Keratinocyte (primary cell): ENCODE measurements at regions not wholly inside any gene's neighbourhood (a gene's known extent, or its start where the extent isn't known, plus 50 kb on each side); places are given as distances from the start of the nearest gene placed in this dataset.

Experiments used
- EZH2 ChIP-seq: IDR thresholded peaks from one replicate; pipeline ENCODE4 v1.6.1; 2012; ENCODE audit warnings: inconsistent platforms, mild to moderate bottlenecking, low read length, moderate library complexity
- TF ChIP-seq, protein P1 (sequence below), 3 experiments: IDR thresholded peaks in 1 of 3; conservative IDR thresholded peaks in 1 of 3; optimal IDR thresholded peaks in 1 of 3; 2 replicates in 2 of 3; 3 replicates in 1 of 3; pipeline versions ENCODE3 to v1.5.1; 2011; ENCODE audit warnings: low read length in 3 of 3, mild to moderate bottlenecking in 3 of 3, moderate library complexity in 2 of 3, control low read depth in 1 of 3, inconsistent platforms in 1 of 3; ENCODE audit not compliant: insufficient read depth in 2 of 3; ENCODE audit errors: extremely low read depth in 1 of 3

DNA sequence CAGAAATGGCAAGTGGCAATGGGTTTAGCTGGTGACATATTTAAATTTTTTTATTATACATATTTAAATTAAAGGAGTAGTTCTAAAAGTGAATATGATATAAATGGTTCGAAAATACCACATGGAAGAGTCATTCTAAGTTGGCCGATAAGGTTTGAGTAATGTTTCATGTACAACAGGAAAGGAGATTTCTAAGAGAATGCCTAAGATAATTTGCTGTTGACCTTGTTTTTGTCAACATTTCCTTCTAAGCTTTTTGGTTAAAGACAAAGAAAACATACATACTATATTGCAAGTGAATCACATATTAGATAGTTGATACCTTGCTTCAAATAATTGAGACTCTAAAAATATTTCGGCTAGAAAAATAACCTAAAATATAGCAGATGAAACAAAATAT, 526.6 kb upstream of the SLIT2 start:
- TF ChIP-seq, protein P1, sequence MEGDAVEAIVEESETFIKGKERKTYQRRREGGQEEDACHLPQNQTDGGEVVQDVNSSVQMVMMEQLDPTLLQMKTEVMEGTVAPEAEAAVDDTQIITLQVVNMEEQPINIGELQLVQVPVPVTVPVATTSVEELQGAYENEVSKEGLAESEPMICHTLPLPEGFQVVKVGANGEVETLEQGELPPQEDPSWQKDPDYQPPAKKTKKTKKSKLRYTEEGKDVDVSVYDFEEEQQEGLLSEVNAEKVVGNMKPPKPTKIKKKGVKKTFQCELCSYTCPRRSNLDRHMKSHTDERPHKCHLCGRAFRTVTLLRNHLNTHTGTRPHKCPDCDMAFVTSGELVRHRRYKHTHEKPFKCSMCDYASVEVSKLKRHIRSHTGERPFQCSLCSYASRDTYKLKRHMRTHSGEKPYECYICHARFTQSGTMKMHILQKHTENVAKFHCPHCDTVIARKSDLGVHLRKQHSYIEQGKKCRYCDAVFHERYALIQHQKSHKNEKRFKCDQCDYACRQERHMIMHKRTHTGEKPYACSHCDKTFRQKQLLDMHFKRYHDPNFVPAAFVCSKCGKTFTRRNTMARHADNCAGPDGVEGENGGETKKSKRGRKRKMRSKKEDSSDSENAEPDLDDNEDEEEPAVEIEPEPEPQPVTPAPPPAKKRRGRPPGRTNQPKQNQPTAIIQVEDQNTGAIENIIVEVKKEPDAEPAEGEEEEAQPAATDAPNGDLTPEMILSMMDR (optimal IDR thresholded peaks at IDR 0.05 in 1 of 3, IDR thresholded peaks at IDR 0.05 in 1 of 3, conservative IDR thresholded peaks at IDR 0.05 in 1 of 3; ENCODE audit: extremely low read depth in 1 of 3, insufficient read depth in 2 of 3, low read length in 3 of 3) = no peak
- no peak for TF ChIP-seq EZH2
